Mesenchymal stem cell (in vitro differentiated cells and primary cell): ENCODE measurements at regions not wholly inside any gene's neighbourhood (a gene's known extent, or its start where the extent isn't known, plus 50 kb on each side); places are given as distances from the start of the nearest gene placed in this dataset.

Experiments used
- DNase-seq: peaks from one replicate; pipeline ENCODE4 v3.0.0-alpha.2; 2013
- H2AFZ ChIP-seq: one replicate; pipeline ENCODE4 v1.6.1; 2013; ENCODE audit warnings: low read depth, mild to moderate bottlenecking, control low read depth, inconsistent platforms, low read length, moderate library complexity
- H2AK5ac ChIP-seq: 2 replicates; pipeline ENCODE4 v1.6.1; 2013; ENCODE audit warnings: low read length, moderate library complexity, mild to moderate bottlenecking, inconsistent platforms; ENCODE audit not compliant: severe bottlenecking
- H2BK120ac ChIP-seq: one replicate; pipeline ENCODE4 v1.6.1; 2013; ENCODE audit warnings: low read depth, mild to moderate bottlenecking, inconsistent platforms, low read length, moderate library complexity
- H2BK12ac ChIP-seq, 2 experiments: one replicate each; pipeline ENCODE4 v1.6.1; 2013; ENCODE audit warnings: inconsistent platforms in 2 of 2, low read length in 2 of 2, mild to moderate bottlenecking in 2 of 2, moderate library complexity in 2 of 2, control low read depth in 1 of 2
- H2BK15ac ChIP-seq: one replicate; pipeline ENCODE4 v1.6.1; 2013; ENCODE audit warnings: mild to moderate bottlenecking, low read depth, inconsistent platforms; ENCODE audit not compliant: poor library complexity, severe bottlenecking
- H2BK5ac ChIP-seq: 2 replicates; pipeline ENCODE4 v1.6.1; 2013; ENCODE audit warnings: low read depth, mild to moderate bottlenecking, low read length, control low read depth, inconsistent platforms; ENCODE audit not compliant: poor library complexity, severe bottlenecking
- H3K14ac ChIP-seq, 2 experiments: one replicate each; pipeline ENCODE4 v1.6.1; 2013; ENCODE audit warnings: inconsistent platforms in 2 of 2, low read length in 2 of 2, control low read depth in 1 of 2, mild to moderate bottlenecking in 1 of 2, moderate library complexity in 1 of 2
- H3K18ac ChIP-seq, 2 experiments: one replicate each; pipeline ENCODE4 v1.6.1; 2013; ENCODE audit warnings: inconsistent platforms in 2 of 2, low read length in 2 of 2, control low read depth in 1 of 2, low read depth in 1 of 2, mild to moderate bottlenecking in 1 of 2
- H3K23ac ChIP-seq, 2 experiments: one replicate each; pipeline ENCODE4 v1.6.1; 2013; ENCODE audit warnings: inconsistent platforms in 2 of 2, low read length in 2 of 2, mild to moderate bottlenecking in 2 of 2, moderate library complexity in 2 of 2, control low read depth in 1 of 2
- H3K27ac ChIP-seq: 2 replicates; pipeline ENCODE4 v1.5.1; 2013; ENCODE audit warnings: mild to moderate bottlenecking, moderate library complexity, low read length, control low read depth, inconsistent platforms; ENCODE audit not compliant: poor library complexity, severe bottlenecking
- H3K27me3 ChIP-seq, 2 experiments: 2 replicates each; pipeline versions ENCODE4 v1.6.1 to v1.7.0; 2013; ENCODE audit warnings: low read length in 2 of 2, mild to moderate bottlenecking in 2 of 2, moderate library complexity in 2 of 2, control low read depth in 1 of 2, inconsistent platforms in 1 of 2; ENCODE audit not compliant: control insufficient read depth in 1 of 2, insufficient read depth in 1 of 2
- H3K36me3 ChIP-seq, 2 experiments: 2 replicates each; pipeline versions ENCODE4 v1.6.1 to v1.7.0; 2013; ENCODE audit warnings: low read length in 2 of 2, control low read depth in 1 of 2, inconsistent platforms in 1 of 2, low read depth in 1 of 2, mild to moderate bottlenecking in 1 of 2; ENCODE audit not compliant: insufficient read depth in 2 of 2, control insufficient read depth in 1 of 2
- H3K4ac ChIP-seq, 2 experiments: one replicate each; pipeline ENCODE4 v1.6.1; 2013; ENCODE audit warnings: inconsistent platforms in 2 of 2, low read length in 2 of 2, mild to moderate bottlenecking in 2 of 2, moderate library complexity in 2 of 2, control low read depth in 1 of 2, low read depth in 1 of 2
- H3K4me1 ChIP-seq: 2 replicates; pipeline ENCODE4 v1.6.1; 2013; ENCODE audit warnings: low read depth, low read length, control low read depth; ENCODE audit not compliant: control insufficient read depth, insufficient read depth
- H3K4me2 ChIP-seq: 2 replicates; pipeline ENCODE4 v1.6.1; 2013; ENCODE audit warnings: low read length, mild to moderate bottlenecking, inconsistent platforms; ENCODE audit not compliant: poor library complexity, severe bottlenecking
- H3K4me3 ChIP-seq, 2 experiments: 2 replicates each; pipeline versions ENCODE4 v1.5.1 to v1.7.0; 2013; ENCODE audit warnings: low read length in 2 of 2, mild to moderate bottlenecking in 2 of 2, control low read depth in 1 of 2, low read depth in 1 of 2; ENCODE audit not compliant: insufficient read depth in 1 of 2
- H3K79me1 ChIP-seq: replicated peaks from 2 replicates; pipeline ENCODE4 v1.6.1; 2013; ENCODE audit warnings: mild to moderate bottlenecking, control low read depth, low read length, inconsistent platforms; ENCODE audit not compliant: poor library complexity, severe bottlenecking
- H3K9ac ChIP-seq: 2 replicates; pipeline ENCODE4 v1.7.0; 2013; ENCODE audit warnings: mild to moderate bottlenecking, low read length, moderate library complexity
- H3K9me3 ChIP-seq: 2 replicates; pipeline ENCODE4 v1.7.0; 2013; ENCODE audit warnings: mild to moderate bottlenecking, low read length; ENCODE audit not compliant: control insufficient read depth
- H4K8ac ChIP-seq: one replicate; pipeline ENCODE4 v1.6.1; 2013; ENCODE audit warnings: inconsistent platforms, mild to moderate bottlenecking, low read length, moderate library complexity
- H4K91ac ChIP-seq: one replicate; pipeline ENCODE4 v1.6.1; 2013; ENCODE audit warnings: mild to moderate bottlenecking, low read length, inconsistent platforms
- WGBS: methylation state at CpG from one replicate; pipeline ENCODE4 v1.1.7; 2013; ENCODE audit warnings: mixed read lengths; 5-methylcytosine and 5-hydroxymethylcytosine counted together

DNA sequence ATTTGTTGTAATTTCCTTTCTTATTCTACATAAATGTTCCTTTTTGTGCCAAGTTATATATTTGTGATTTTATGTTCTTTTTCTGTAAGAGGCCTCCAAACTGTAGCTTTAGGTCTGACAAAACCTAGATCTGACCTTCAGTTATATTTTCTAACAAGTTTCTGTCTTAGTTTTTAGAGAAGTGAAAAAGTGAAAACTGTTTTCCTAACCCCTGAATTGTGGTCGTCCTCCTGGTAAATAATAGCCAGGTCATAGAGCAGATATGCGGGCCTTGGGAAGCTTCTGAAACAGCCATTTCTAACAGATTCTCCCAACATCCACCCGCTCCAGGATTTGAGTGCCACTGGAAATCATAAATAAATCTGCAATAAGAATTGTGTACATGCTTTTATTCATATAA lies 398.4 kb upstream of the CWC22 start:
- DNase-seq, result no peak
- no peak overlapping the region for H3K27ac ChIP-seq
- H3K18ac ChIP-seq, result no peak overlapping the region
- no peak overlapping the region for H2BK120ac ChIP-seq
- no peak overlapping the region for H3K9ac ChIP-seq
- H3K4me2 ChIP-seq, result no peak overlapping the region
- WGBS, result 84% methylated on average over 2 of the region's 3 CpGs
- H2BK15ac ChIP-seq, result no peak overlapping the region
- no peak overlapping the region for H2AFZ ChIP-seq
- no peak overlapping the region for H3K23ac ChIP-seq
- H3K79me1 ChIP-seq, result no peaks in the 10 kb centered on the region
- no peaks in the 10 kb centered on the region for H3K36me3 ChIP-seq
- no peak overlapping the region for H4K91ac ChIP-seq
- H3K4me3 ChIP-seq, result no peak overlapping the region
- no peaks in the 10 kb centered on the region for H3K27me3 ChIP-seq
- H3K4ac ChIP-seq, result no peak overlapping the region
- H2AK5ac ChIP-seq, result no peak overlapping the region
- no peaks in the 10 kb centered on the region for H3K4me1 ChIP-seq
- no peak overlapping the region for H2BK5ac ChIP-seq
- no peak overlapping the region for H2BK12ac ChIP-seq
- peaks cover 5% of the 10 kb centered on the region for H3K9me3 ChIP-seq
- no peak overlapping the region for H4K8ac ChIP-seq
- no peak overlapping the region for H3K14ac ChIP-seq

DNA sequence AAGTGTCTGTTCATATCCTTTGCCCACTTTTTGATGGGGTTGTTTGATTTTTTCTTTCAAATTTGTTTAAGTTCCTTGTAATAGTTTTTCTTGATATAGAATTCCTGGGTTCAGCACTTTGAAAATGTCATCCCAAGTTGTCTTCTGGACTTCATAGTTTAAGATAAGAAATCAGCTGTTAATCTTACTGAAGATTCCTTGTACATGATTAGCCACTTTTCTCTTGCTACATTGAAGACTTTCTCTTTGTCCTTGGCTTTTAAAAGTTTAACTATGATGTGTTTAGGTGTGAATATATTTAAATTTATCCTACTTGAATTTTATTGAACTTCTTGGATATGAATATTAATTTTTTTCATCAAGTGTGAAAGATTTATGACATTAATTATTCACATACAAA lies 387.2 kb upstream of the CWC22 start:
- Histone ChIP-seq H3K9ac (no peak overlapping the region), H3K23ac (no peak overlapping the region), H3K79me1 (no peaks in the 10 kb centered on the region), H3K27ac (no peak overlapping the region), H4K8ac (no peak overlapping the region), H3K4me2 (no peak overlapping the region), H2BK15ac (no peak overlapping the region), H3K27me3 (no peaks in the 10 kb centered on the region), H3K18ac (no peak overlapping the region), H3K4ac (no peak overlapping the region), H4K91ac (no peak overlapping the region), H3K9me3 (peaks cover 53% of the 10 kb centered on the region), H3K14ac (no peak overlapping the region), H2BK5ac (no peak overlapping the region), H2BK12ac (no peak overlapping the region), H3K4me3 (no peak overlapping the region), H3K4me1 (no peaks in the 10 kb centered on the region), H2BK120ac (no peak overlapping the region), H2AK5ac (no peak overlapping the region), H2AFZ (no peak overlapping the region), H3K36me3 (no peaks in the 10 kb centered on the region)
- DNase-seq, result peak; percentile 4

DNA sequence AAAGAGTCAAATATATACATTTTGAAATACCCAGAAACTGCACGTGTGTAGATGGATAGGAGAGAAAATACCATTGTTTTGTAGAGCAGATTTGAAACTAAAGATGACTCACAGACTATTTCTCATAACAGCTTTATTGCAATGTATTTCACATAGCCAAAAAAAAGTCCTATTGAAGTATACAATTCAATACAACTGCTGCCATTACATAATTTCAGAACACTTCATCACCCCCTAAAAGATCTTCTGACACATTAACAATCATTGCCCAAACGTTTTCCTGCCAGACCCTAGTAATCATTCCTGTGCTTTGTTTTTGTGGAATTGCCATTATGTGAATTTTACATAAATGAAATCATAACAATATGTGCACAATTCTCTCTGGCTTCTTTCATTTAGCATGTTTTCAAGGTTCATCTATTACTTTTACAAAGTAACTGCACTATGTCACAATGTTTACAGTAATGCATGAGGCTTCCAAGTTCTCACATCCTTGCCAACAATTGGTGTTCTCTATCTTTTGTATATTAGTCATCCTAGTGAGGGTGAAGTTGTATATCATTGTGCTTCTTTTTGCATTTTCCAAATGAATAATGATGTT lies 378.6 kb upstream of the CWC22 start:
- no peak overlapping the region for H3K23ac ChIP-seq
- H2AK5ac ChIP-seq, result no peak overlapping the region
- no peak overlapping the region for H2AFZ ChIP-seq
- H3K9ac ChIP-seq, result peak overlapping the region; percentile 22
- H3K4ac ChIP-seq, result no peak overlapping the region
- H3K79me1 ChIP-seq, result no peaks in the 10 kb centered on the region
- peak overlapping the region in 1 of 2 experiments; percentile 35 for H3K4me3 ChIP-seq
- H3K9me3 ChIP-seq, result peaks cover 7% of the 10 kb centered on the region
- H4K91ac ChIP-seq, result no peak overlapping the region
- DNase-seq, result peak; percentile 84
- no peak overlapping the region for H2BK120ac ChIP-seq
- no peak overlapping the region for H2BK15ac ChIP-seq
- no peak overlapping the region for H2BK12ac ChIP-seq
- no peak overlapping the region for H3K27ac ChIP-seq
- WGBS, result 0% methylated on average over 1 of the region's 2 CpGs
- H3K27me3 ChIP-seq, result no peaks in the 10 kb centered on the region
- H3K36me3 ChIP-seq, result no peaks in the 10 kb centered on the region
- H2BK5ac ChIP-seq, result no peak overlapping the region
- no peaks in the 10 kb centered on the region for H3K4me1 ChIP-seq
- H3K14ac ChIP-seq, result no peak overlapping the region
- H4K8ac ChIP-seq, result no peak overlapping the region
- H3K4me2 ChIP-seq, result no peak overlapping the region
- no peak overlapping the region for H3K18ac ChIP-seq

DNA sequence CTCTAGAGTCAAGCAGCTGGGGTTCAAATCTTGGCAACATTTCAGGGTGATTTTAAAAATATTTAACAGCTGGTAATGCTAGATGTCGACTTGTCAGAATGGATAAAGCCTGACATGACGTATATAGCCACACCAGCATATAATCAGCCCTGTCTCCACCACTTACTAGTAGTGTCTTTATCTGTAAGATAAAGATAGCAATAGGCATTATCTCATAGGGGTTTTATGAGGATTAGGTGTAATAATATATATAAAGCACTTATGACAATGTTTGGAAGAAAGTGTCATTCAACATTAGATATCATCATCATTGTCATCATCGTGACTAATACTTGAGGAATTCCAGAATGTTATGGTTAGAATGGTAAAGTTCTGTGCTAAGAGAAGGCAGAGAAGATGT lies 369.0 kb upstream of the CWC22 start:
- Histone ChIP-seq H3K4me1 (no peaks in the 10 kb centered on the region), H3K9me3 (no peaks in the 10 kb centered on the region), H3K27ac (no peak overlapping the region), H3K4me3 (no peak overlapping the region), H4K8ac (no peak overlapping the region), H2AK5ac (no peak overlapping the region), H3K79me1 (no peaks in the 10 kb centered on the region), H3K14ac (no peak overlapping the region), H4K91ac (no peak overlapping the region), H3K36me3 (no peaks in the 10 kb centered on the region), H3K18ac (no peak overlapping the region), H2BK120ac (no peak overlapping the region), H2BK15ac (no peak overlapping the region), H3K23ac (no peak overlapping the region), H2BK5ac (no peak overlapping the region), H2AFZ (no peak overlapping the region), H3K27me3 (no peaks in the 10 kb centered on the region), H3K9ac (no peak overlapping the region), H3K4ac (no peak overlapping the region), H3K4me2 (no peak overlapping the region), H2BK12ac (no peak overlapping the region)
- 61% methylated on average over 1 of the region's 3 CpGs for WGBS
- peak; percentile 12 for DNase-seq
